ENCODE measurements at regions not wholly inside any gene's neighbourhood (a gene's known extent, or its start where the extent isn't known, plus 50 kb on each side); places are given as distances from the start of the nearest gene placed in this dataset.

GRCh38 chr2:29981402-29981801 is 60.0 kb upstream of the ALK start:
- TF ChIP-seq CTCF (IDR thresholded peaks at IDR 0.05) (no peak), POLR2A (IDR thresholded peaks at IDR 0.05) (no peak)
